Myocyte (in vitro differentiated cells): ENCODE measurements at regions not wholly inside any gene's neighbourhood (a gene's known extent, or its start where the extent isn't known, plus 50 kb on each side); places are given as distances from the start of the nearest gene placed in this dataset.
A peak's percentile ranks its signal among the peaks of the same experiment; 100 is the strongest.

ENCODE experiments used
- DNase-seq: peaks from one replicate; pipeline ENCODE4 v3.0.0-alpha.2; 2012; ENCODE audit warnings: low read depth

DNA sequence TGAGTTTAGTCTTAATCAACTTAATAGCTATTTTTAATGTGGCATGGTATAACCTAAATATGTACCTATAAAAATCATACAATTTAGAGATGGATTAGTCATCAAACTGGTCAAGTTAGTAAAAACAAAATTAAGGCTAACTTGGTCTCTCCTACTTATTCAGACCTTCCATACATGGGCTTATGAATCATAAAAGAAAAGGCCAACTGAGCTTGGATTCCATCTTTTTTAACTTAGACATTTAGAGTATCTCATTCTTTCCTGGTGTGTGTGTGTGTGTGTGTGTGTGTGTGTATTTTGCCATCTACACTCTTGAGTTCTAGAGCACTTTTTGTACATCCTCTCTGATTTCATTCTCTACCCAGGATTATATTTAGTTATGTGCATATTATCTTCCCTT lies 637.5 kb downstream of the PLCL1 start:
- no peak for DNase-seq

DNA sequence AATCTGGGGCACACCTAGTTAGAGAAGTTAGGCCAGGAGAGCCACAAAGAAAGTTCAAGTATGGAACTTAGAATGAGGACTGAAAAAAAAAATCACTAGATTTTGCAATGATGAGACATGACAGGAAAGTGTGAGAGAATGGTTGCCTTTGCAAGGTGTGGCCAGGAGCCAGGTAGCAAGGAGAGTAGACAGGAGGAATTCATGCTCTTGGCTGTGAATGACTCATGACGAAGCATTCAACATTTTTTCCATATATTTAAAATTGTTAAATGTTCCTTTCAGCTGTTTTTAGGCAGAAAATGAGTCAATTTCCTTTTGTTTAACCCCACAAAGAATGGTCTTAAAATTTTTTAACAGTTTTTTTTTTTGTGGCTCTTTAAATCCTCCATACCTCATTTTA lies 636.9 kb downstream of the PLCL1 start:
- no peak for DNase-seq

DNA sequence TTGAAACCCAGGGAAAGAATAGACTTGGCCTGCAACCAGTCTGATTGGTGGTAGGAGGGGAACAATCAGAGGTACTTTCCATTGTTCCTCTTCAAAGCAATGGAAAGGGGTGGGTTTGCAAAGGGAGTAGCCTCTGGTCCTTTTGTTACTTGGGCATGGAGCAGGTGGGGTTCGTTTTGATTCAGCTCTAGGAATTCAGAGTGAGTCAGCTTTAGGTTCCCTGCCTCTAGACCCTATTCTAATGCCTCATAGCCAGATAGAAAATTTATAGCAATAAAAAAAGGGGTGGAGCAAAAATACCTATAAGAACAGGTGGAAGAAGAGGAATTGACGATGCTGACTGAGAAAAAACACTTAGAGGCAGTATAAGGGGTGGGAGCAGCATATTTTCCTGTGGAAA lies 636.4 kb downstream of the PLCL1 start:
- no peak for DNase-seq

DNA sequence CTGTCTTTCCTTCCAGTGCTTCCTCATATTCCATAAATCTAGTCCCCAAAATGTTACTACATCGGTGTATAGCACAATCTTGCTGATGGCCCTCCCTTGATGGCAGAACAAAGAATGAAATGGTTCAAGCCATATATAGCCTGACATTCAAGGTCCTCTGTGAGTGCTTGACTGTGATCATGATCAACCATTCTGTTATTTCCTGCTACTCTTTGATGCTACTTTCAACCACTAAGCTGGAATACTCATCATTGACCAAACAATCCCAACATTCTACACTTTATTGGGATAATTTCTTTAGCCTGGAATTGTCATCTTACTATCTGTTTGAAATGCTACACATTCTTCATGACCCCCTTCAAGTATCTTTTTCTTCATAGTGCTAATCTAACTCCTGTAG lies 633.9 kb downstream of the PLCL1 start:
- no peak for DNase-seq

DNA sequence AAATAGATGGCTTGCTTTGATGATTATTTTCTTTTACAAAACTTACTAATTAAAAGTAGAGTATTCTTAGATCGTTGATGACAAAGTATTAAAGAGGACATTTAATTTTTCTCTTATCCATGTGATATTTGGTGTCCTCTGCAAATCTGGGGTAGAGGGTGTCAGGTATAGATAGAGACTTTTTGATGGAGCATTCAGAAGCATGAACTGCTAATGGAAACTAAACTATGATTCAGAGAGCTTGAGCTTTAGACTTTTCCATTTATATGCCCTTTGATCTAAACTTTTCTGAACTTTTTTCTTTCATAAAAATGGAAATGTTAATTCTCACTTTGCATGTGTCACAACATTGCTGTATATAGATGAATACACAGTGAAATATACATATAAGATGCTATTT lies 619.7 kb downstream of the PLCL1 start:
- no peak for DNase-seq

DNA sequence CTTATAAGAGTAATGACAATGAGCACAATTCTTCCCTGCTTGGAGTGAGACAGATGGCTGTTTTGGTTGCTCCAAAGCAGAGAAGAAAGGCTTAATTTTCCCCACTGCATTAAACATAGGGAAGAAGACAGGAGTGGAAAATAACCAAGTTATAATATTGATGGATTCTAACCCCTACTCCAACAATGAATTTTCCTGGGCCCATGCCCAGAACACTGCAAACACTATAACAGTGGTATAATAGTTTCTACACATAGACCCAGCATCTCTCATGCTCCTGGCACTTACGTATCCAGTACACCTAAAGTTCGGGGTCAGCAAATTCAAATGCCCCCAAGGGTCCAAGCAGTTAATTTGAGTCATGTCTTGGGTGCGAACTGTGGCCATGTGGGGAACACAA lies 613.4 kb downstream of the PLCL1 start:
- DNase-seq = no peak

DNA sequence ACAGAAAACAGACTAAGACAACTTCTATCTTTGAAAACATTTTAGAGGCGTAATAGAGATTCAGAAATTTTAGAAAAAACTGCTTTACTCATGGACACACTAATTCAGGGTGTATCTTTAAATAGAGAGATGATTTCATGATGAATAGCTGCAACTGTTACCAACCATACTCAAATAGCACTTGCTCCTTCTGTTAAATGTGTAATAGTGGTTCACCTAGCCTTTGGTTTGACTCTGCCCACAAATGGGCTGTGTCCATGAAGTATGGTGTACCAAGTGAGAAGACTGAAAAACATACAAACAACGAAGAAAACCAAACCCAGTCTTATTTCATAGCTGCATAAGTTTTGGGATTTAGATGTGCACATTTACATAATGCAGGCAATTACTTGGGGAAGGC lies 610.6 kb downstream of the PLCL1 start:
- peak; percentile 67 for DNase-seq

DNA sequence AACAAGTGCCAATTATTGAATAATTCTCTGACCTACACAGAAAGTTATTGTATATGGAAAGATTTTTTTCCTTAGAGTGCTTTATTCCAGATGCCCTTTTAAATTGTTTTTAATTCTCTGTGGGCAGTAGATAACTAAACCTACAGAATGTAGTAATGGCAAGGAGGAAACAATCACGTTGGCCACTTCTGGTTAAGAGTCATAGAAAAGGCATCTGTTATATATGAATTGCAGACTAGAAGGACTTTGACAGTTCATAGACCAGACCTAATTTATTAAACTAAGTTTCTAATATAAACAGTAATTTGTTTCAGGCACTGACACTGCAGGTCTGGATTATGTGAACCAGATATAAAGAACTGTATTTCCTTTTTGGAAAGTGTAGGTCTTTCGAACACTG lies 607.5 kb downstream of the PLCL1 start:
- no peak for DNase-seq

DNA sequence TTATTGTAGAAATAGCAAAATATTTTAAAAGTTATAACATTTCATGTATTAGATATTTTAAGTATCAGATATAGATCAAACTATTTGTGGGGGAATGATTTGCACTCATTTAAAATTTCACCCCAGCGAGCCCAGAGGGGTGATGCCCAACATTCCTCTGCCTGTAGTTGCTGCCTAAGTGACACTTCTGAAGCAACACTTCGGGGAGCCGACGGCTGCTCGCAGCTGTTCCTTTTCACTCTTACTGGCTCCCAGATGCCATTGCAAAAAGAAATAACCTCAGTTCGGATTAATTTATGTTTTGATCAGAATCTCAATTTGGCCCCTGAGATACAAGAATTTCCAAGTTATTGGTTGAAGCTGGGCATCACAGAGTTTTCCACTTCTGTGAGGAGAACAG lies 603.8 kb downstream of the PLCL1 start:
- DNase-seq = peak; percentile 20

DNA sequence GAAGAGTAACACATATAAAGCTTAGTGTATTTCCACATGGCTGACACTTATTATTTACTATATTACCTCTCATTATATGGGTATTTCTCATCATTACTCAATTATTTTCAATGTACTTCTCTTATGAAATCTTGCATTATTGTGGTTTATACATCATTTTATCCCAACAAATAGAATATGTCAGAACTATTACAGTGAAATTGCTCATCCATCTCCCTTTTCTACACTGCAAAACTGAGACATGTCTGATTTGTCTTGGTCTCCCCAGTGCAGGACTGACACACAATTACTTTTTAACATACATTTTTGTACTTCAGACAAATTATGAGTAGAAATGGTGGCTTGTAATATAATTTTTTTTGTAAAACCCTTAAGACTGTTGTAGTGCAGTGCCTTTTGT lies 600.9 kb downstream of the PLCL1 start:
- no peak for DNase-seq

DNA sequence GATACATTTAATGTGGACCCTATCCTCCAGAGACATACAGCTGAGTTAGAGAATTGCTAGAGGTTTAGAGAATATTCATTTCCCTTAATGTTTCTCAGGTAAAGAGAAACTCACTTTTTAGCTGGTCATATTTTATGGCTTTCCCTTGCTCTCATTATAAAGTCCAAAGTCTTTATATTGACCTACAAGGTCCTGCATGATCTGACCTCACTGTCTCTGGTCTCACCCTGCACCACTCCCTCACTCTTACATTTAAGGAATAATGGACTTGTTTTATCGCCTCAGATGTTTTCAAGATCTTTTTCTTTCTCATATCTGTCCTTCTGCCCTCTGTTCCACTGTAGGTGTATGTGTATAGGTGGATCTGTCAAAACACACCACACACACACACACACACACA lies 597.3 kb downstream of the PLCL1 start:
- no peak for DNase-seq

DNA sequence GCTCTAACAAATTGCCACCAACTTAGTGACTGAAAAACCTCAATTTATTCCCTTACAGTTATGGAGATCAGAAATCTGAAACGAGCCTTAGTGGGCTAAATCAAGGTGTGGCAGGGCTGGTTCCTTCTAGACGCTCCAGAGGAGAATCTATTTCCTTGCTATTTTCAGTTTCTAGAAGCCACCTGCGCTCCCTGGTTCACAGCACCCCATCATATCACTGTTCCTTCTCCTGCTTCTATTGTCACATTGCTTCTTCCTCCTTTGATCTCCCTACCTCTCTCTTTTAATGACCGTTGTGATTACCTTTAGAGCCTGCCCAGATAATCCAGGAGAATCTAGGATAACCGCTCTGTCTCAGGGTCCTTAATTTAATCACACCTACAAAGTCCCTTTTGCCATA lies 596.6 kb downstream of the PLCL1 start:
- no peak for DNase-seq

DNA sequence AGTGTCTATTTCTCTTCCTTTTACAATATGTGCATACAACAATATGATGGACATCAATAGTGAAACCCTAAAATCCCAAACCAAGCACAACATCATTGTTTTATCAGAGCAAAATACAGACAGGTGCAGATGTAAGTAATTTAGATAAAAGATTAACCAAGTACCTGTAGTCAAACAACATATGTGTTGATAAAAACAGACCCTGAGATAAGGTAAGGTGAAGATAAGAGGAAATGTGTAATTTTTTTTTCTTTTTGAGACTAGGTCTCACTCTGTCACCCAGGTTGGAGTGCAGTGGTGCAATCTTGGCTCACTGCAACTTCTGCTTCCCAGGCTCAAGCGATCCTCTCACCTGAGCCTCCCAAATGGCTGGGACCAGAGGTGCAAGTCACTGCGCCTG lies 589.8 kb downstream of the PLCL1 start:
- DNase-seq = no peak

DNA sequence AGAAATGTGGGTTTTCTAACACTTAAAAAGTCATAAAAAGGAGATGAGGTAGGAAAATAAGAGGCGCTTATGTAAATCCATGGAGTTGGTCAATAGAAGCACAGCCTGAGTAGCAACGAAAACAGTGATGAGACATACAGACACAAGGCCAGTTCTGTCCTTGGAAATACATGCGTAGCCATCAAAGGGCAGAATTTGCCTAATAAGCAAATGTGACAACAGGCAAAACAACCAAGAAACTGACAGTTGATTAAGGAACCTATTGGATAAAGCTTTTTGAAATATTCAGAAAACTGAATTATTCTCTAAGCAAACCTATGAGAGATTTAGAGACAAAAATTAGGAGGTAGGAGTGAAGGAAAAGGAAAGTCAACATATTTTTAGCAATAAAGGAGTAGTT lies 586.3 kb downstream of the PLCL1 start:
- no peak for DNase-seq

DNA sequence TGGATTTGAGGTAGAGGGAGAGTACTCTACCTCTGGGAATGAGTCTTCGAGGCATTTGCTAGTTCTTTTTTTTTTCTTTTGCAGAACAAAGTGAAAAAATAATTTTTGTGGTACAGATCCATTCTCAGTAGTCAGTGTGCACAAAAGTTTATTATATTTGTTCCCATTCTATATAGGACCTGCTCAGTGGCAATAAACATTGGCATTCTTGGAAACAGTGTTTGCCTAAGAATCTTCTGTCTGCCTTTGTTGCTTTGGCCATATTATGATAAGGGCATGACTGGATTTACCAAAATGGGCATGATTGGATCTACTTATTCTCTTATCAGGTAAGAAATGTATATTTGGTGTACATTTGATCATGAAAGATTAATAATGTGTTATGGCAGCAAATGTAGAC lies 583.3 kb downstream of the PLCL1 start:
- no peak for DNase-seq

DNA sequence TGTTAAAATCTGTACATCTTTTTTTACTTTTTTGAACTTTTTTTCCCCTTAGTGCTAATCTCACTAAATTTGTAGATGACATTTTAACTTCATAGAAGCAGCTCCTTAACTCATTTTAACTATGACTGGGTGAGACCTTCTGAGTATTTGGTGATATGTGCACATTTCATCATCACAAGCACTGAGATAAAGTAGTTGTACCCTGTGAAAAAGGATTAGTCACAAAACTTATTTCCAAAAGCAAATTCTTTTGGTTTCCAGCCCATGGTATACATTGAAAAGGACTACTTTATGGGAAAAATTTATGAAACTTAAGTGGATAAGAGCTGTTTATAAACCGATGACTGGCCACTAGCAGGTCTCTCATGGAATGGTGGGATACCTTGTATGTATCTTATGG lies 581.5 kb downstream of the PLCL1 start:
- no peak for DNase-seq

DNA sequence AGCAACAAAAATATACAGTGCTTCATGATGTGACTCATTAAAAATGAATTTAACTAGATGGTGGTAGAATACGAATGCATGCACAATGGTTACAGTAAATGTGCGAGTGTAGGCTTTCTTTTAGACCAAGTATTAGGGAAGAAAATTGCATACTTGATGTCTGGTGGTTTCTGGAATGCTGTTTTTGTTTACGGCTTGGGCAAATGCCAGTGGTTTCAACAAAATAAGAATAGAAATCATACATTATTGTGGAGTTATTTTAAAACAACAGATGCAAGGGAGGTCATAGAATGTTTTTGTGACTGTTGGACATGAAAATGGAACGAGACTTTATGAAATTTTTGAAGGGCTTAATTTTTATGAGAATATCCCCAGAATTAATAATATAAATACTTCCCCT lies 580.9 kb downstream of the PLCL1 start:
- DNase-seq = no peak

DNA sequence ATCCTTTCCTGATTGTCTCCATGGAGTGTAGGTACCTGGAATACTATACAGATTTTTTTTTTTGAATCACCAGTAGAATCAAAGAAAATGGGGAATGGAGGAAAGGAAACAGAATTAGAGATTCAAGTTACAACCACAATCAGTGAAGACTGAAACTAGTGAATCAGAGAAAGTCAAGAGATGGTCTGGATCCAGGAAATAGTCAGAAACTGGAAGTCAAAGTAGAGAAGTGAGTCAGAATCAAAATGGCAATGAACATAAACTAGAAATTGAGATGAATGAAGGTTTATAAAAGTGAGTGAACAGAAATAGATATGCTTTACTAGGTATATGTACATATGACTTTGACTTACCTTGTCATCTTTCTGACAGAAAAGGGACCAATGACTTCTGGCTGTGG lies 579.0 kb downstream of the PLCL1 start:
- DNase-seq = no peak

DNA sequence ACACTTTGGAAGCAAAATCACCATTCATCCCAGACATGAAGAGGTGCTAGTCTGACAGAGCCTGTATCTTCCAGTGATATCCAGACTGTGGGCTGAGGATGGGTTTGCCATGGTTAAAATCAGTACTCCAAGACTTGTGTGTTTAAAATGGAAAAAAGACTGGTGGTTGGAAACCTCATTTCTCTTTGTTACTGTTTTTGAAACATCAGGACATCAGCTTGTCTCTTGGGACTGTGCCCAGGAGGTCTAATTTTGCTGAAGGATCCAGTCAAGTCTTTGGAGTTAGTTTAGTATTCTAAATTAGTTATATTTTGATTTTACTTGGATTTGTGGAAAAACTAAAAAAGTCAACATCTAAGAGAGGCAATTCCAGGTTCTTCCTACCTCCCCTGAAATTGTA lies 578.4 kb downstream of the PLCL1 start:
- no peak for DNase-seq

DNA sequence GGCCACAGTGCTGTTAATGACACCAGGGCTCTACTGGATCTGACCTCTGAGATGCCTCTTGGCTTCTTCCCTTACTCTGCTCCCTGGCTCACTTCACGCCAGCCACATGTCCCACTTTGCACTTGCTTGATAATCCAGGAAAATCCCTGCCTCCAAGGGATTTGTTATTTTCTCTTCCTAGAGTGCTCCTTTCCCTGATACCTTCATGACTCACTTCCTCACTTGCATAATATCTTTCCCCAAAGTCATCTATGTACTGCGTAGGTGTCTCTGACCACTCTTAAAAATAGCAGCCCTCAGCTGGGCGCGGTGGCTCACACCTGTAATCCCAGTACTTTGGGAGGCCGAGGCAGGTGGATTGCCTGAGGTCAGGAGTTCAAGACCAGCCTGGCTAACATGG lies 572.3 kb downstream of the PLCL1 start:
- no peak for DNase-seq

DNA sequence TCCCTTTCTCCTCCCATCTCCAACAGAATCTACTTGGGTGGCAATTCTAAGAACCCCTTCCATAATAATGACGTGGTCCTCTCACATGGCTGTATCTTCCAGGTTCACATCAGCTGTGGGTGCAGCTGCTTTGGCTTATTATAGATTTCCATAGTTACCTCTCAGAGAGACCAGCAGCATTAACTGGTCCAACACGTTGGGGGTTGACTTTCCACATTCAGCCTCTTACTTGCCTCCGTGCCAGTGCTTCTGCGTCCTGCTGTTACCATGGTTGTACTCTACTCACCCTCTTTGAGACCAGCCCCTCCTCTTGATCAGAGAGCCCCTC lies 570.7 kb downstream of the PLCL1 start:
- DNase-seq = peak; percentile 53

DNA sequence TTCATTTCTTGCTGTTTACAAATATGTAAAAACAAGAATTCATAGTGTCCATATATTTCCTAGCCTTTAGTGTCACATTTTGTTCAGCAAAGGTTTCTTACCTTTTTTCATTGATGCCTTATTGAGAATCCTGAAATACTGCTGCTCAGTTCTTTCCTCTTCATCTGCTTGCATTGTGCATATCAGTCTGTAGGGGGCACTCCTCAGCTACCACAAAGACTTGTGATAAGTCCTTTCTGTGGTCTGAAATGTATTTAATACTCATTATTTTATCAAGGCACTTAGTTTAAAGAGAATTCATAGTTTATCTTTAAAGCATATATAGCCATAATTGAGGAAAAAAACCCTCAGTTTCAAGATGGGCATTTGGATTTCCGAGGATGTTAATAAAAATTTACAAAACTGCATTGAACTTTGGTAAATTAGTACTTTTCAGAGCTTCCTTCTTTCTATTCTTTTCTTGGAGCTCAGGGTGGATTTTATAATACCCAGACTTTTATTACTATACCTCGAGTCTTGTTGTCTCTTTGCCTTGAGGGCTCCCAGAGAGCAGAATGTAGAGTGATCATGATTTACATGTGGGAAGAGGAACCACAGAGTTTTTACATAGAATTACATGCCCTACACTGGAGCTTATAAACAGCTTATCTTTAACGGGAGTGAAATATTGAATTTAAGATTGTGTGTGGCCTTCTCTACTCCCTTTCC lies 570.1 kb downstream of the PLCL1 start:
- peak; percentile 77 for DNase-seq

DNA sequence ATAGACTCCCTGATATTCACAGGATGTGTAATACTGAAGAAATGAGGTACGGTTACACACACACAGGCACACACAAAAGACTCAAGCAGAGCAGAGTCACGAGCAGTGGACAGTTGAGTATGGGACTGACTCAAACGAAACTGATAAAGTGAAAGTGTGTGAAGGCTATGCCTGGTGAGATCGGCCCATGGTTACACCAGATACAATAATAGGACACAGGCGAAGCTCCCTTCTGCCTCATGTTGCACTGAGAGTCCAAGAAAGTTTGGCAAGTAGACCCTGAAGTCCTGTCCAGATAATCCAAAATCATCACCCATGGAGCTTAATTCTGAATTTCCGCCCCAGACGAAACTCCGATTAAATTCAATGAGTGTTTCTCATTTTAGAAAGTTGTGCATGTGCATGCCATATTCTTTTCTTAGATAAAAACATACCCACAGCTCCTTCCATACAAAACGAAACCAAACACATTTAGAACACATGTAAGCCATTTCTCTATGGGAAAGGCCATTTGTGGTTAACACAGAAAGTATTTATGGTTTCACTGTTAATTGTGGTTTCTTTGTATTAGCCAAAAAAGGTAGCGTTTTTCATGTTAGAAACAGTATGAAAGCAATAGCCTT lies 567.6 kb downstream of the PLCL1 start:
- DNase-seq = peak; percentile 58

DNA sequence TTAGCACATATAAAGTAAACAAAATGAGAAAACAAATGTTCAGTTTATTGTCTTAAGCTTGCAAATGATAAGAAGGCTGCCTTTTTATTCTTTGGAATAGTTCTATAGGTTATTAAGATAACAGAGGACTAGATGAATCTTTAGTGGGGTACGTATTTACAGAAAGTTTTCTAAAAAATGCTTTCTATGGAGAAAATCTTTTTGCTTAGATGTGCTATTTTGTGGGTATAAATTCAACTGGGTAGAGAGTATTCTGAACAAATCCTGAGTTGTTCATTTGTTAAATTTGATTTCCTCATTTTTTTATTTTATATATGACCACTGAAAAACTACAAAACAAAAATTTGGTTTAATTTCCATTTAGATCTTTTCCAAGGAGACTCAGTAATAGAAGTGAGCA lies 566.9 kb downstream of the PLCL1 start:
- DNase-seq = no peak
